ENCODE measurements at regions not wholly inside any gene's neighbourhood (a gene's known extent, or its start where the extent isn't known, plus 50 kb on each side); places are given as distances from the start of the nearest gene placed in this dataset.

DNA sequence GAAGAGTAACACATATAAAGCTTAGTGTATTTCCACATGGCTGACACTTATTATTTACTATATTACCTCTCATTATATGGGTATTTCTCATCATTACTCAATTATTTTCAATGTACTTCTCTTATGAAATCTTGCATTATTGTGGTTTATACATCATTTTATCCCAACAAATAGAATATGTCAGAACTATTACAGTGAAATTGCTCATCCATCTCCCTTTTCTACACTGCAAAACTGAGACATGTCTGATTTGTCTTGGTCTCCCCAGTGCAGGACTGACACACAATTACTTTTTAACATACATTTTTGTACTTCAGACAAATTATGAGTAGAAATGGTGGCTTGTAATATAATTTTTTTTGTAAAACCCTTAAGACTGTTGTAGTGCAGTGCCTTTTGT is 600.9 kb downstream of the PLCL1 start:
- DNase-seq (ENCODE audit: low spot score): no peak

DNA sequence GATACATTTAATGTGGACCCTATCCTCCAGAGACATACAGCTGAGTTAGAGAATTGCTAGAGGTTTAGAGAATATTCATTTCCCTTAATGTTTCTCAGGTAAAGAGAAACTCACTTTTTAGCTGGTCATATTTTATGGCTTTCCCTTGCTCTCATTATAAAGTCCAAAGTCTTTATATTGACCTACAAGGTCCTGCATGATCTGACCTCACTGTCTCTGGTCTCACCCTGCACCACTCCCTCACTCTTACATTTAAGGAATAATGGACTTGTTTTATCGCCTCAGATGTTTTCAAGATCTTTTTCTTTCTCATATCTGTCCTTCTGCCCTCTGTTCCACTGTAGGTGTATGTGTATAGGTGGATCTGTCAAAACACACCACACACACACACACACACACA is 597.3 kb downstream of the PLCL1 start:
- DNase-seq (ENCODE audit: low spot score): no peak

DNA sequence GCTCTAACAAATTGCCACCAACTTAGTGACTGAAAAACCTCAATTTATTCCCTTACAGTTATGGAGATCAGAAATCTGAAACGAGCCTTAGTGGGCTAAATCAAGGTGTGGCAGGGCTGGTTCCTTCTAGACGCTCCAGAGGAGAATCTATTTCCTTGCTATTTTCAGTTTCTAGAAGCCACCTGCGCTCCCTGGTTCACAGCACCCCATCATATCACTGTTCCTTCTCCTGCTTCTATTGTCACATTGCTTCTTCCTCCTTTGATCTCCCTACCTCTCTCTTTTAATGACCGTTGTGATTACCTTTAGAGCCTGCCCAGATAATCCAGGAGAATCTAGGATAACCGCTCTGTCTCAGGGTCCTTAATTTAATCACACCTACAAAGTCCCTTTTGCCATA is 596.6 kb downstream of the PLCL1 start:
- DNase-seq (ENCODE audit: low spot score): no peak

DNA sequence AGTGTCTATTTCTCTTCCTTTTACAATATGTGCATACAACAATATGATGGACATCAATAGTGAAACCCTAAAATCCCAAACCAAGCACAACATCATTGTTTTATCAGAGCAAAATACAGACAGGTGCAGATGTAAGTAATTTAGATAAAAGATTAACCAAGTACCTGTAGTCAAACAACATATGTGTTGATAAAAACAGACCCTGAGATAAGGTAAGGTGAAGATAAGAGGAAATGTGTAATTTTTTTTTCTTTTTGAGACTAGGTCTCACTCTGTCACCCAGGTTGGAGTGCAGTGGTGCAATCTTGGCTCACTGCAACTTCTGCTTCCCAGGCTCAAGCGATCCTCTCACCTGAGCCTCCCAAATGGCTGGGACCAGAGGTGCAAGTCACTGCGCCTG is 589.8 kb downstream of the PLCL1 start:
- no peak for DNase-seq (ENCODE audit: low spot score)

DNA sequence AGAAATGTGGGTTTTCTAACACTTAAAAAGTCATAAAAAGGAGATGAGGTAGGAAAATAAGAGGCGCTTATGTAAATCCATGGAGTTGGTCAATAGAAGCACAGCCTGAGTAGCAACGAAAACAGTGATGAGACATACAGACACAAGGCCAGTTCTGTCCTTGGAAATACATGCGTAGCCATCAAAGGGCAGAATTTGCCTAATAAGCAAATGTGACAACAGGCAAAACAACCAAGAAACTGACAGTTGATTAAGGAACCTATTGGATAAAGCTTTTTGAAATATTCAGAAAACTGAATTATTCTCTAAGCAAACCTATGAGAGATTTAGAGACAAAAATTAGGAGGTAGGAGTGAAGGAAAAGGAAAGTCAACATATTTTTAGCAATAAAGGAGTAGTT is 586.3 kb downstream of the PLCL1 start:
- no peak for DNase-seq (ENCODE audit: low spot score)

DNA sequence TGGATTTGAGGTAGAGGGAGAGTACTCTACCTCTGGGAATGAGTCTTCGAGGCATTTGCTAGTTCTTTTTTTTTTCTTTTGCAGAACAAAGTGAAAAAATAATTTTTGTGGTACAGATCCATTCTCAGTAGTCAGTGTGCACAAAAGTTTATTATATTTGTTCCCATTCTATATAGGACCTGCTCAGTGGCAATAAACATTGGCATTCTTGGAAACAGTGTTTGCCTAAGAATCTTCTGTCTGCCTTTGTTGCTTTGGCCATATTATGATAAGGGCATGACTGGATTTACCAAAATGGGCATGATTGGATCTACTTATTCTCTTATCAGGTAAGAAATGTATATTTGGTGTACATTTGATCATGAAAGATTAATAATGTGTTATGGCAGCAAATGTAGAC is 583.3 kb downstream of the PLCL1 start:
- DNase-seq (ENCODE audit: low spot score): no peak

DNA sequence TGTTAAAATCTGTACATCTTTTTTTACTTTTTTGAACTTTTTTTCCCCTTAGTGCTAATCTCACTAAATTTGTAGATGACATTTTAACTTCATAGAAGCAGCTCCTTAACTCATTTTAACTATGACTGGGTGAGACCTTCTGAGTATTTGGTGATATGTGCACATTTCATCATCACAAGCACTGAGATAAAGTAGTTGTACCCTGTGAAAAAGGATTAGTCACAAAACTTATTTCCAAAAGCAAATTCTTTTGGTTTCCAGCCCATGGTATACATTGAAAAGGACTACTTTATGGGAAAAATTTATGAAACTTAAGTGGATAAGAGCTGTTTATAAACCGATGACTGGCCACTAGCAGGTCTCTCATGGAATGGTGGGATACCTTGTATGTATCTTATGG is 581.5 kb downstream of the PLCL1 start:
- DNase-seq (ENCODE audit: low spot score): no peak

DNA sequence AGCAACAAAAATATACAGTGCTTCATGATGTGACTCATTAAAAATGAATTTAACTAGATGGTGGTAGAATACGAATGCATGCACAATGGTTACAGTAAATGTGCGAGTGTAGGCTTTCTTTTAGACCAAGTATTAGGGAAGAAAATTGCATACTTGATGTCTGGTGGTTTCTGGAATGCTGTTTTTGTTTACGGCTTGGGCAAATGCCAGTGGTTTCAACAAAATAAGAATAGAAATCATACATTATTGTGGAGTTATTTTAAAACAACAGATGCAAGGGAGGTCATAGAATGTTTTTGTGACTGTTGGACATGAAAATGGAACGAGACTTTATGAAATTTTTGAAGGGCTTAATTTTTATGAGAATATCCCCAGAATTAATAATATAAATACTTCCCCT is 580.9 kb downstream of the PLCL1 start:
- DNase-seq (ENCODE audit: low spot score): no peak

DNA sequence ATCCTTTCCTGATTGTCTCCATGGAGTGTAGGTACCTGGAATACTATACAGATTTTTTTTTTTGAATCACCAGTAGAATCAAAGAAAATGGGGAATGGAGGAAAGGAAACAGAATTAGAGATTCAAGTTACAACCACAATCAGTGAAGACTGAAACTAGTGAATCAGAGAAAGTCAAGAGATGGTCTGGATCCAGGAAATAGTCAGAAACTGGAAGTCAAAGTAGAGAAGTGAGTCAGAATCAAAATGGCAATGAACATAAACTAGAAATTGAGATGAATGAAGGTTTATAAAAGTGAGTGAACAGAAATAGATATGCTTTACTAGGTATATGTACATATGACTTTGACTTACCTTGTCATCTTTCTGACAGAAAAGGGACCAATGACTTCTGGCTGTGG is 579.0 kb downstream of the PLCL1 start:
- no peak for DNase-seq (ENCODE audit: low spot score)

DNA sequence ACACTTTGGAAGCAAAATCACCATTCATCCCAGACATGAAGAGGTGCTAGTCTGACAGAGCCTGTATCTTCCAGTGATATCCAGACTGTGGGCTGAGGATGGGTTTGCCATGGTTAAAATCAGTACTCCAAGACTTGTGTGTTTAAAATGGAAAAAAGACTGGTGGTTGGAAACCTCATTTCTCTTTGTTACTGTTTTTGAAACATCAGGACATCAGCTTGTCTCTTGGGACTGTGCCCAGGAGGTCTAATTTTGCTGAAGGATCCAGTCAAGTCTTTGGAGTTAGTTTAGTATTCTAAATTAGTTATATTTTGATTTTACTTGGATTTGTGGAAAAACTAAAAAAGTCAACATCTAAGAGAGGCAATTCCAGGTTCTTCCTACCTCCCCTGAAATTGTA is 578.4 kb downstream of the PLCL1 start:
- no peak for DNase-seq (ENCODE audit: low spot score)

DNA sequence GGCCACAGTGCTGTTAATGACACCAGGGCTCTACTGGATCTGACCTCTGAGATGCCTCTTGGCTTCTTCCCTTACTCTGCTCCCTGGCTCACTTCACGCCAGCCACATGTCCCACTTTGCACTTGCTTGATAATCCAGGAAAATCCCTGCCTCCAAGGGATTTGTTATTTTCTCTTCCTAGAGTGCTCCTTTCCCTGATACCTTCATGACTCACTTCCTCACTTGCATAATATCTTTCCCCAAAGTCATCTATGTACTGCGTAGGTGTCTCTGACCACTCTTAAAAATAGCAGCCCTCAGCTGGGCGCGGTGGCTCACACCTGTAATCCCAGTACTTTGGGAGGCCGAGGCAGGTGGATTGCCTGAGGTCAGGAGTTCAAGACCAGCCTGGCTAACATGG is 572.3 kb downstream of the PLCL1 start:
- no peak for DNase-seq (ENCODE audit: low spot score)

DNA sequence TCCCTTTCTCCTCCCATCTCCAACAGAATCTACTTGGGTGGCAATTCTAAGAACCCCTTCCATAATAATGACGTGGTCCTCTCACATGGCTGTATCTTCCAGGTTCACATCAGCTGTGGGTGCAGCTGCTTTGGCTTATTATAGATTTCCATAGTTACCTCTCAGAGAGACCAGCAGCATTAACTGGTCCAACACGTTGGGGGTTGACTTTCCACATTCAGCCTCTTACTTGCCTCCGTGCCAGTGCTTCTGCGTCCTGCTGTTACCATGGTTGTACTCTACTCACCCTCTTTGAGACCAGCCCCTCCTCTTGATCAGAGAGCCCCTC is 570.7 kb downstream of the PLCL1 start:
- peak; percentile 28 for DNase-seq (ENCODE audit: low spot score)

DNA sequence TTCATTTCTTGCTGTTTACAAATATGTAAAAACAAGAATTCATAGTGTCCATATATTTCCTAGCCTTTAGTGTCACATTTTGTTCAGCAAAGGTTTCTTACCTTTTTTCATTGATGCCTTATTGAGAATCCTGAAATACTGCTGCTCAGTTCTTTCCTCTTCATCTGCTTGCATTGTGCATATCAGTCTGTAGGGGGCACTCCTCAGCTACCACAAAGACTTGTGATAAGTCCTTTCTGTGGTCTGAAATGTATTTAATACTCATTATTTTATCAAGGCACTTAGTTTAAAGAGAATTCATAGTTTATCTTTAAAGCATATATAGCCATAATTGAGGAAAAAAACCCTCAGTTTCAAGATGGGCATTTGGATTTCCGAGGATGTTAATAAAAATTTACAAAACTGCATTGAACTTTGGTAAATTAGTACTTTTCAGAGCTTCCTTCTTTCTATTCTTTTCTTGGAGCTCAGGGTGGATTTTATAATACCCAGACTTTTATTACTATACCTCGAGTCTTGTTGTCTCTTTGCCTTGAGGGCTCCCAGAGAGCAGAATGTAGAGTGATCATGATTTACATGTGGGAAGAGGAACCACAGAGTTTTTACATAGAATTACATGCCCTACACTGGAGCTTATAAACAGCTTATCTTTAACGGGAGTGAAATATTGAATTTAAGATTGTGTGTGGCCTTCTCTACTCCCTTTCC is 570.1 kb downstream of the PLCL1 start:
- DNase-seq (ENCODE audit: low spot score): peak; percentile 74

DNA sequence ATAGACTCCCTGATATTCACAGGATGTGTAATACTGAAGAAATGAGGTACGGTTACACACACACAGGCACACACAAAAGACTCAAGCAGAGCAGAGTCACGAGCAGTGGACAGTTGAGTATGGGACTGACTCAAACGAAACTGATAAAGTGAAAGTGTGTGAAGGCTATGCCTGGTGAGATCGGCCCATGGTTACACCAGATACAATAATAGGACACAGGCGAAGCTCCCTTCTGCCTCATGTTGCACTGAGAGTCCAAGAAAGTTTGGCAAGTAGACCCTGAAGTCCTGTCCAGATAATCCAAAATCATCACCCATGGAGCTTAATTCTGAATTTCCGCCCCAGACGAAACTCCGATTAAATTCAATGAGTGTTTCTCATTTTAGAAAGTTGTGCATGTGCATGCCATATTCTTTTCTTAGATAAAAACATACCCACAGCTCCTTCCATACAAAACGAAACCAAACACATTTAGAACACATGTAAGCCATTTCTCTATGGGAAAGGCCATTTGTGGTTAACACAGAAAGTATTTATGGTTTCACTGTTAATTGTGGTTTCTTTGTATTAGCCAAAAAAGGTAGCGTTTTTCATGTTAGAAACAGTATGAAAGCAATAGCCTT is 567.6 kb downstream of the PLCL1 start:
- DNase-seq (ENCODE audit: low spot score): peak; percentile 57

DNA sequence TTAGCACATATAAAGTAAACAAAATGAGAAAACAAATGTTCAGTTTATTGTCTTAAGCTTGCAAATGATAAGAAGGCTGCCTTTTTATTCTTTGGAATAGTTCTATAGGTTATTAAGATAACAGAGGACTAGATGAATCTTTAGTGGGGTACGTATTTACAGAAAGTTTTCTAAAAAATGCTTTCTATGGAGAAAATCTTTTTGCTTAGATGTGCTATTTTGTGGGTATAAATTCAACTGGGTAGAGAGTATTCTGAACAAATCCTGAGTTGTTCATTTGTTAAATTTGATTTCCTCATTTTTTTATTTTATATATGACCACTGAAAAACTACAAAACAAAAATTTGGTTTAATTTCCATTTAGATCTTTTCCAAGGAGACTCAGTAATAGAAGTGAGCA is 566.9 kb downstream of the PLCL1 start:
- DNase-seq (ENCODE audit: low spot score): no peak

DNA sequence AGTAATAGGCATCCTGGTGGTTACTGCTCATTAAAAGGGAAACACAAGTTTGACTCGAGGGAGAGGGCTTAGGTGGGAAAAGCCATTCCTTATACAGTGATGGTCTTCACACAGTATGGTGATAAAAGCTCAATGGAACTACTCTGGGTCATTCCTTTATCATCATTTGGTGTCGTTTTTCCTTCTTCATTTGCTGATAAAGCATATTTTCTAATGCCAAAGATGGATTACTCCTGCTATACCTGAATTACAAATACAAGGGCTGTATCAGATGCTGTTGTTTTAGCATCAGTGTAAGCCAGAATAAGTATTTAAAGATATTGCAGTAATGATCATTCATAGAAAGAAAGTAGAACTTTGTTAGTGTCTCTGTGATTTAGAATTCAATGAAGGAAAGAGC is 563.7 kb downstream of the PLCL1 start:
- DNase-seq (ENCODE audit: low spot score): no peak

DNA sequence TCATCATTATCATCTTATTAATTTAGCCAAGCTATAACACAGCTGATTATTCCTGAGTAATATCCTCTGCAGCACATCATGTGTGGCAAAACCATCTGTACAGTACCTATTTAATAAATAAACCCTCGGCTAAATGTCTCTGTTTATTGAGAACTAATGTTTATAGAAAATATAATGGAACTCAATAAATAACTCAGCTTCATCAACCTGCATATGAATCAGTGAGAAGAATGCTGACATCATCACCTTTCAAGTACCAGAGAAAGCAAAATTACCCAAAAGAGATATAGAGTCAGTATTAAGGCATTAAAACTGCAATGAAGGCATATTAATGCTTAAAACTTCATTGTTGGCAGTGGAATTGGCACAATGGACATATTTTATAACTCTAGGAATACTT is 558.3 kb downstream of the PLCL1 start:
- no peak for DNase-seq (ENCODE audit: low spot score)

DNA sequence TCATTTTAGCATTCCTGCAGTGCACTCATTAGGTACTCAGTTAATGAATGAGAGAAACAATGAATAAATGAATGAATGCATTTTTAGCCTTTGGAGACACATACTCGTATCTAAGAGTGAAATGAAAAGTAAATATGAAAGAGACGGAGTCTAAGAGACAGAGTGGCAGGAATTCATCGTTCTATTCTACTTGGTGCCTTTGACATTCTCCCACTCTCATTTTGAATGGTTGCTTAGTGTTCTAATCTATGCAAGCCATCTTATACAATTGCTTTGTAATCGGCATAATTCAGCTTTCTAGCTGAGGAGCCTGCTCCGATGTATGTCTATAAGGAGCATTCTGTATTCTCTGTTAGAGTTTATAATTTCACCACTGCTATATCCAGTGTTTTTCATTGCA is 554.9 kb downstream of the PLCL1 start:
- no peak for DNase-seq (ENCODE audit: low spot score)

DNA sequence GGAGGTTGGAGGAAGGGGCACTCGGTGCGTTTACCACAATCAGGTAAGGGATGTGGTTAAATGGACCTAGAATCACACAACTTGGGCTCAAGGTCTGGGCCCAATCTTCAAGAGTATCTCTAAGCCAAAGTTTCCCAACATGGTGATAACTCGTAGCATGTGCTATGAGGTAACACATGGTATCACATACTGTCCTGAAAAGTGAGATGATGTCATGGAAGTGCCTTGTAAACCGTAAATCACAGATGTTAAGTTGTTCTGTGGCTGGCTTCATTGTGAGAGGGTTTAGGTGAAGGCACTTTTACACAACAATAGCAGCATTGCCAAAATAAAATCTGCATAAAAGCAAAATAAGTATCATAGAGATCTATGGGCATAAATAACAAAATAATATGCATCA is 551.8 kb downstream of the PLCL1 start:
- DNase-seq (ENCODE audit: low spot score): no peak

DNA sequence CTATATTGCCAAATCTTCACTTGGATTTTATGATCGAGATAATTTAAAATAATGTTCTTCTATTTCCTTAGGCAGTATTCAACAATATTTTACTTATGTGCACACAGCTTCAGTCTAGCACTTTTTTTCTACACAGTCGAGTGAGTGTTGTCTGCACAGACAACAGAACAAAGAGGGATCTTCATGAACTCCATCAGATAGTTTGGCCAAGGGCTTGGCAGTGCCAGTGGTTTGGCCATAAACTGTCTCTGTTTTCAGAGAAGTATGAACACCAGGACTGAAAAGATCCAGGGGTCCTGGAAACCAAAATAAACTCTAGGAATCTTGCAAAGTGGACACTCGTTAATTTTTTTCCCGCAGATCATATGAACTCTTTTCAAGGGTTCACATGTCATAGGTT is 547.3 kb downstream of the PLCL1 start:
- DNase-seq (ENCODE audit: low spot score): no peak

DNA sequence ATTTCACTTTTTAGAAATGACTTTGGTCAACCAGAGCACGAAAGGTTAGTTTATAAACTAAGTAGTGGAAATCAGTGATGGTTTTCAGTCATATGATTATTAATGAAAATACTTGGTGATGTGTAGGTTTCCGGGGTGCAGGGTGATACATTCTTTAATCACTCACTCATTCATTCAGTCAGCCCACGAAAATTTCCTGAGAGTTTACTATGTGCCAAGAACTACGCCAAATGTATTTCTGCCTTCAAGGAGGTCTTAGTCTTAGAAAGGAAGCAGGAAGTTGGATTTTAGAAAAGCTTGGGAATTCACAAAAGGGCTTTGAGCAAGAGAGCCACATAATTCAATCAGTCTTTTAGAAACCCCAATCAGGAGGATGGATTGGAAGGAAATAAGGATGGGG is 543.6 kb downstream of the PLCL1 start:
- no peak for DNase-seq (ENCODE audit: low spot score)

DNA sequence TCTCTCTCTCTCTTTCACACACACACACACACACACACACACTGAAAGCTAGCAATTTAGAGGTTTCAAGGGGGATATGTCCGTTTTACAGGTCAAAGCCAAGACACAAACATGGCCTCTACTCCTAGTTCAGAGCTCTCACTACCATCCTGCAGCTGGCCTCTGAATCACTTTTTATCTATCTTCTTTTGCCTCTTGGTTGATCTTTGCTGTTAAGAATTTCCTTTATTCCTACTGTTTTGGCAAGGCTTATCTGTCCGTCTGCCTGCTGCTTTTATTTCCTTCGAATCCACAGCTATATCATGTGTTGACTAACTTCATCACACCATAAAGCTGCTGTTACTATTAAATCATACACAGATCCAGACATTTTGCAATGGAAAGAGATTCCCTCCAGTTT is 543.0 kb downstream of the PLCL1 start:
- no peak for DNase-seq (ENCODE audit: low spot score)

DNA sequence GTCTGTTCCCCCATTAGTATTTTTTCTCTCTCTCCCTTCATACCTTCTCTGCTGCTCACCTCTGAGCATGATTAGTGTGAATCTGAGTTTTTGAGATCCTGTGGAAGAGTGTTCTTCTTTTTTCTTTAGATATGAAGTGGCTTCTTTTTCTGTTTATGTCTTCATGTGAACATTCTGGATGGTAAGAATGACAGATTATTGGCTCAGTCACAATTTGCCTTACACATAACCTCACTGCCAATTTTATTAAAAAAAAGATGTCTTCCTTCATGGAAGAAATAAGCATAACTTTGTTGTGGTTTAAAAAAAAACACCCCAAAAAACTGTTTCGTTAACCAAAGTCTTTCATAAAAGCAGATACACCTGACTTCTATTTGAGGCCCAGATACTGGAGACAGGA is 539.1 kb downstream of the PLCL1 start:
- DNase-seq (ENCODE audit: low spot score): no peak

DNA sequence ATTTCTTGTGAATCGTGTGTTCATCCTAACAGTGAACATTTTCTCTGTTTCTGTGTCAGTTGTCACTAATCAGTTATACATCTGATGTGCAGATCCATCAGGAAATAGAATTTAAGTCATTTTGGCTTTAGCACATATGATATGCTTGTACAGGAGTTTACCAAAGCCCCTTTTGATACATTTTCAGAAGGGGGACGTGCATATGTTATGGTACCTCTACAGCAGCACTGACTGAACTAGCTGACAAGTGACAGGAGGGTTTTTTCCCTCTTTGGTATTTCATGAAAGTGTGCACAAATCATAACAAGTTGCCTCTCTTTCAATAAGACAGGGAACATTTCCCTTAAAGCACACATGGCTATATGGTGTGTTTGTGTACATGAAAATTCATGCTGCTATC is 536.5 kb downstream of the PLCL1 start:
- no peak for DNase-seq (ENCODE audit: low spot score)

DNA sequence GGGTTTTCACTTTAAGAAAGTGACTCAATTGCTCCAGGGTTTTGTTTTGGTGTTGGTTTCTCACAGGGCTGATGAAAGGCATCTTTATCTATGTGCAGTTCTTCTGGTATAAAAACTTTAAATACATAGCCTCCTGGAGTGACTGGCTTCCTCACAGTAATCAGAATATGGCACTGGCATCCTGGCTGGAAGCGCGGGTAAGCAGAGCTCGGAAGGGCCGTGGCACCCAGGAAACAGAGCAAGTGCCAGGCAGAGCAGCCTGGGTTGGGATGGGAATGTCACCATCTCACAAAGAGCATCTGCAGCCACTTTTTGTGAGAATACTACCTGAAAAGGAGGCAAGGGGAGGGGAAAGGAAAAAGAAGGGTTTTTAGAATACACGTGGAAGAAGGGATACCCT is 534.7 kb downstream of the PLCL1 start:
- DNase-seq (ENCODE audit: low spot score): no peak
